Pons (tissue), 1 donor: ENCODE measurements at regions not wholly inside any gene's neighbourhood (a gene's known extent, or its start where the extent isn't known, plus 50 kb on each side); places are given as distances from the start of the nearest gene placed in this dataset.
"Not testable (repeated sequence)": the region's sequence is repeated elsewhere in the genome, so short reads cannot be mapped to it uniquely, and the experiment has no call there.

Experiments
- DNase-seq: peaks from one replicate; pipeline ENCODE4 v3.0.0-alpha.2; 2016; ENCODE audit warnings: low spot score

GRCh38 chr9:34793428-34793827 is 83.5 kb upstream of the CCL21 start:
- DNase-seq, result peak; percentile 22

- no peak for DNase-seq
Observed at GRCh38 chr9:34783951-34784487, 74.1 kb upstream of the CCL21 start.

- DNase-seq, result no peak
Observed at GRCh38 chr9:34782372-34782771, 72.4 kb upstream of the CCL21 start.

GRCh38 chr9:34777666-34778065 is 67.7 kb upstream of the CCL21 start:
- peak; percentile 75 for DNase-seq

- no peak for DNase-seq
Observed at GRCh38 chr9:34773955-34774354, 64.0 kb upstream of the CCL21 start.

GRCh38 chr9:34773306-34773910 is 63.5 kb upstream of the CCL21 start:
- no peak for DNase-seq

GRCh38 chr9:34771007-34771406 is 61.1 kb upstream of the CCL21 start:
- no peak for DNase-seq

GRCh38 chr9:34767087-34767486 is 57.2 kb upstream of the CCL21 start:
- DNase-seq, result not testable (repeated sequence)

GRCh38 chr9:34760196-34761040 is 50.5 kb upstream of the CCL21 start:
- peak; percentile 29 for DNase-seq
